GM20000 (cell line): ENCODE measurements at regions not wholly inside any gene's neighbourhood (a gene's known extent, or its start where the extent isn't known, plus 50 kb on each side); places are given as distances from the start of the nearest gene placed in this dataset.
"Not testable (repeated sequence)": the region's sequence is repeated elsewhere in the genome, so short reads cannot be mapped to it uniquely, and the experiment has no call there.

ENCODE experiments used
- DNase-seq: peaks from one replicate; pipeline ENCODE4 v3.0.0; 2012; ENCODE audit warnings: low spot score
- CTCF ChIP-seq: IDR thresholded peaks from 2 replicates; pipeline ENCODE4 v1.5.1; 2012; ENCODE audit warnings: mild to moderate bottlenecking, control low read depth; ENCODE audit errors: extremely low read depth, missing control alignments

- TF ChIP-seq CTCF = no peak
- no peak for DNase-seq
Measured at GRCh38 chr10:52368725-52369124, 54.6 kb downstream of the DKK1 start.

- DNase-seq = not testable (repeated sequence)
Measured at GRCh38 chr10:52374207-52374606, 60.1 kb downstream of the DKK1 start.

- no peak for DNase-seq
- no peak for TF ChIP-seq CTCF
Measured at GRCh38 chr10:52376694-52377354, 62.7 kb downstream of the DKK1 start.

- no peak for TF ChIP-seq CTCF
- no peak for DNase-seq
Measured at GRCh38 chr10:52378124-52378523, 64.0 kb downstream of the DKK1 start.

- TF ChIP-seq CTCF = no peak
- DNase-seq = no peak
Measured at GRCh38 chr10:52379287-52379686, 65.2 kb downstream of the DKK1 start.

- no peak for DNase-seq
- no peak for TF ChIP-seq CTCF
Measured at GRCh38 chr10:52383088-52383487, 69.0 kb downstream of the DKK1 start.

- no peak for TF ChIP-seq CTCF
- DNase-seq = no peak
Measured at GRCh38 chr10:52387744-52388143, 73.7 kb downstream of the DKK1 start.

- no peak for TF ChIP-seq CTCF
- no peak for DNase-seq
Measured at GRCh38 chr10:52390388-52390787, 76.3 kb downstream of the DKK1 start.
